Upper lobe of left lung (tissue), 6 donors: ENCODE measurements at regions not wholly inside any gene's neighbourhood (a gene's known extent, or its start where the extent isn't known, plus 50 kb on each side); places are given as distances from the start of the nearest gene placed in this dataset.
A peak's percentile ranks its signal among the peaks of the same experiment; 100 is the strongest.

Experiments
- ATAC-seq, 2 donors: fragments of 200-7000 bp; cut with Tn5 transposase; one replicate each; pipeline ENCODE4 v1.9.1; 2022; ENCODE audit warnings: mild to moderate bottlenecking in 2 of 2, moderate library complexity in 2 of 2; ENCODE audit not compliant: low FRiP score in 2 of 2
- DNase-seq, 2 donors: peaks; one replicate each; pipeline ENCODE4 v3.0.0-alpha.2; 2019 to 2020
- H3K27ac ChIP-seq, 4 donors: fragments of 200-600 bp; sonication (generic); one replicate each; pipeline ENCODE4 v1.5.1; 2016 to 2019
- H3K27me3 ChIP-seq, 4 donors: fragments of 200-600 bp; sonication (generic); one replicate each; pipeline ENCODE4 v1.5.1; 2017 to 2019
- H3K36me3 ChIP-seq, 4 donors: fragments of 200-600 bp; sonication (generic); one replicate each; pipeline ENCODE4 v1.5.1; 2016 to 2019
- H3K4me1 ChIP-seq, 4 donors: fragments of 200-600 bp; sonication (generic); one replicate each; pipeline ENCODE4 v1.5.1; 2018 to 2019
- H3K4me3 ChIP-seq, 4 donors: fragments of 200-600 bp; sonication (generic); one replicate each; pipeline ENCODE4 v1.5.1; 2017 to 2019; ENCODE audit warnings: mild to moderate bottlenecking in 2 of 4, moderate library complexity in 1 of 4
- H3K9me3 ChIP-seq, 4 donors: fragments of 200-600 bp; sonication (generic); one replicate each; pipeline ENCODE4 v1.5.1; 2018 to 2019
- CTCF ChIP-seq, 6 experiments: fragments of 450-650 bp in 4 of 6; fragments of 200-600 bp in 2 of 6; sonication (generic) in 2 of 6; IDR thresholded peaks; one replicate each; pipeline ENCODE4 v1.5.1; 2016 to 2019; ENCODE audit warnings: antibody characterized with exemption in 6 of 6
- EP300 ChIP-seq, 4 donors: sonication (generic); formaldehyde crosslinking; IDR thresholded peaks; one replicate each; pipeline ENCODE4 v1.5.1; 2017; ENCODE audit warnings: antibody characterized with exemption in 4 of 4, control low read depth in 2 of 4
- POLR2A ChIP-seq, 4 donors: fragments of 450-650 bp; IDR thresholded peaks; one replicate each; pipeline ENCODE4 v1.5.1; 2016 to 2017; ENCODE audit warnings: antibody characterized with exemption in 4 of 4, mild to moderate bottlenecking in 2 of 4
- POLR2AphosphoS5 ChIP-seq, 2 donors: sonication (generic); formaldehyde crosslinking; IDR thresholded peaks; one replicate each; pipeline ENCODE4 v1.5.1; 2017; ENCODE audit warnings: antibody characterized with exemption in 2 of 2
- WGBS, 2 donors: methylation state at CpG; one replicate each; pipeline ENCODE4 v1.1.5; 2017 to 2018; 5-methylcytosine and 5-hydroxymethylcytosine counted together
- donor health status: DM: no; HTN: no; CAD: no; lungs with moderate emphysema.
- donor health status: DM: no; HTN: yes; CAD: no; lungs with severe emphysema.

- H3K27ac ChIP-seq = peak overlapping the region; percentile 69 to 86 (median 82)
- H3K4me1 ChIP-seq = peaks cover 6 to 17% (median 15%) of the 10 kb centered on the region in 4 donors
- WGBS, 2 donors = 0 to 33% methylated on average over 20 to 42 of the region's 49 CpGs
- TF ChIP-seq CTCF (IDR thresholded peaks at IDR 0.05) = peak in 1 of 6 experiments; percentile 13
- TF ChIP-seq POLR2A (IDR thresholded peaks at IDR 0.05) = peak in 1 of 4 donors; percentile 8
- TF ChIP-seq EP300 (IDR thresholded peaks at IDR 0.05) = no peak
- TF ChIP-seq POLR2AphosphoS5 (IDR thresholded peaks at IDR 0.05) = peak in 1 of 2 donors; percentile 59
- no peaks in the 10 kb centered on the region for H3K27me3 ChIP-seq
- no peaks in the 10 kb centered on the region for H3K9me3 ChIP-seq
- H3K36me3 ChIP-seq = no peaks in the 10 kb centered on the region
- ATAC-seq (peak; percentile 77 to 91), DNase-seq (peak; percentile 54 to 86)
- H3K4me3 ChIP-seq = peak overlapping the region in 3 of 4 donors; percentile 12 to 30 (median 16)
These were observed 65.9 kb downstream of the EFNB1 start for GRCh38 chrX:68894513-68895340.

- peaks cover 6 to 17% (median 15%) of the 10 kb centered on the region in 4 donors for H3K4me1 ChIP-seq
- TF ChIP-seq EP300 (IDR thresholded peaks at IDR 0.05) (no peak), POLR2A (IDR thresholded peaks at IDR 0.05) (no peak), POLR2AphosphoS5 (IDR thresholded peaks at IDR 0.05) (no peak), CTCF (IDR thresholded peaks at IDR 0.05) (no peak)
- H3K4me3 ChIP-seq = peak overlapping the region in 1 of 4 donors; percentile 16
- no peaks in the 10 kb centered on the region for H3K27me3 ChIP-seq
- peak overlapping the region; percentile 69 to 86 (median 82) for H3K27ac ChIP-seq
- ATAC-seq (peak; percentile 27 to 34), DNase-seq (peak in 1 of 2 donors; percentile 39)
- H3K36me3 ChIP-seq = no peaks in the 10 kb centered on the region
- H3K9me3 ChIP-seq = no peaks in the 10 kb centered on the region
- WGBS, 2 donors = 55% methylated on average over 8 of the region's 8 CpGs; no CpG with 5 or more reads in 1 of the 2 donors
These were observed 65.3 kb downstream of the EFNB1 start for GRCh38 chrX:68894142-68894512.

- DNase-seq (peak in 1 of 2 donors; percentile 30), ATAC-seq (no peak)
- H3K9me3 ChIP-seq = no peaks in the 10 kb centered on the region
- no peak for TF ChIP-seq POLR2AphosphoS5 (IDR thresholded peaks at IDR 0.05)
- no peak for TF ChIP-seq POLR2A (IDR thresholded peaks at IDR 0.05)
- no peak overlapping the region for H3K27ac ChIP-seq
- whole genome bisulfite sequencing, 2 donors = 81 to 100% methylated on average over 2 to 13 of the region's 13 CpGs
- no peak overlapping the region for H3K4me3 ChIP-seq
- peaks cover 6 to 17% (median 15%) of the 10 kb centered on the region in 4 donors for H3K4me1 ChIP-seq
- H3K27me3 ChIP-seq = no peaks in the 10 kb centered on the region
- no peaks in the 10 kb centered on the region for H3K36me3 ChIP-seq
These were observed 63.8 kb downstream of the EFNB1 start for GRCh38 chrX:68892651-68893050.

GRCh38 chrX:68892134-68892533 is 63.3 kb downstream of the EFNB1 start:
- Histone ChIP-seq H3K4me1 (peaks cover 6 to 17% (median 15%) of the 10 kb centered on the region in 4 donors), H3K4me3 (no peak overlapping the region), H3K27me3 (no peaks in the 10 kb centered on the region), H3K9me3 (no peaks in the 10 kb centered on the region), H3K36me3 (no peaks in the 10 kb centered on the region), H3K27ac (no peak overlapping the region)
- no peak for ATAC-seq
- no peak for DNase-seq
- TF ChIP-seq POLR2AphosphoS5 (IDR thresholded peaks at IDR 0.05) (no peak), CTCF (IDR thresholded peaks at IDR 0.05) (no peak), POLR2A (IDR thresholded peaks at IDR 0.05) (no peak), EP300 (IDR thresholded peaks at IDR 0.05) (no peak)
- WGBS, 2 donors = 85% methylated on average over 2 of the region's 2 CpGs; no CpG with 5 or more reads in 1 of the 2 donors
